ENCODE measurements at regions not wholly inside any gene's neighbourhood (a gene's known extent, or its start where the extent isn't known, plus 50 kb on each side); places are given as distances from the start of the nearest gene placed in this dataset.

- no peak overlapping the region for H3K4me2 ChIP-seq (ENCODE audit: insufficient read depth, insufficient read length, low read length)
- no peak overlapping the region for H3K27ac ChIP-seq (ENCODE audit: insufficient read length, low read depth, low read length)
- no peak overlapping the region for H4K91ac ChIP-seq (ENCODE audit: insufficient read length, low read depth, low read length)
- H3K27me3 Mint-ChIP-seq (ENCODE audit: low read depth), result peaks cover 38% of the 10 kb centered on the region
- no peak overlapping the region for H3K18ac ChIP-seq (ENCODE audit: insufficient read length, low read depth, low read length)
- no CpG with 5 or more reads among the region's 5 CpGs for WGBS (ENCODE audit: extremely low coverage, insufficient read length, low lambda C conversion rate)
- no peaks in the 10 kb centered on the region for H4K20me1 ChIP-seq (ENCODE audit: control insufficient read depth, insufficient read depth, insufficient read length)
- peak overlapping the region in 1 of 3 experiments; percentile 3; a peak in 1 of 7 replicates for H3K27ac Mint-ChIP-seq
- no peak overlapping the region for H3T11ph ChIP-seq (ENCODE audit: low read length)
- H3K9me3 ChIP-seq (ENCODE audit: control insufficient read depth, low read depth, low read length), result no peaks in the 10 kb centered on the region
- H2BK12ac ChIP-seq (ENCODE audit: insufficient read length, low read depth, low read length), result no peak overlapping the region
- no peak overlapping the region for H3K23ac ChIP-seq (ENCODE audit: insufficient read length, low read depth, low read length)
- no peak for TF ChIP-seq CTCF (conservative IDR thresholded peaks at IDR 0.05)
- H3K14ac ChIP-seq (ENCODE audit: insufficient read depth, low read length), result no peak overlapping the region
- H3K79me1 ChIP-seq (ENCODE audit: insufficient read depth, low read depth, low read length, poor library complexity, severe bottlenecking), result no peaks in the 10 kb centered on the region
- H3K4ac ChIP-seq (ENCODE audit: low read depth, low read length), result no peak overlapping the region
- peaks cover 12 to 19% of the 10 kb centered on the region in 2 experiments for H3K4me1 Mint-ChIP-seq
- H3K23me2 ChIP-seq (ENCODE audit: insufficient read length, low read depth, low read length, poor library complexity, severe bottlenecking), result no peaks in the 10 kb centered on the region
- H3K27me3 ChIP-seq (ENCODE audit: insufficient read depth, low read length), result no peaks in the 10 kb centered on the region
- peaks cover 0 to 6% (median 3%) of the 10 kb centered on the region in 3 experiments; a peak in 3 of 7 replicates for H3K36me3 Mint-ChIP-seq (ENCODE audit: insufficient read depth in 1 of 3, low read depth in 3 of 3)
- H2BK120ac ChIP-seq (ENCODE audit: low read depth, low read length, poor library complexity, severe bottlenecking), result no peak overlapping the region
- no peaks in the 10 kb centered on the region for H3K79me2 ChIP-seq (ENCODE audit: insufficient read depth, low read length)
- no peak overlapping the region for H2BK20ac ChIP-seq (ENCODE audit: low read depth, low read length, poor library complexity, severe bottlenecking)
- H2AFZ ChIP-seq (ENCODE audit: low read length), result no peak overlapping the region
- H2BK15ac ChIP-seq (ENCODE audit: low read depth, low read length), result no peak overlapping the region
- no peak overlapping the region for H4K8ac ChIP-seq (replicated peaks; ENCODE audit: insufficient read length, low read depth, low read length)
- H2BK5ac ChIP-seq (ENCODE audit: insufficient read length, low read length), result no peak overlapping the region
- H4K5ac ChIP-seq (ENCODE audit: insufficient read length, low read depth, low read length), result no peak overlapping the region
- no peak overlapping the region for H3K4me3 Mint-ChIP-seq
- H2AK5ac ChIP-seq (ENCODE audit: insufficient read length, low read length), result no peak overlapping the region
- DNase-seq, result no peak
- H3K56ac ChIP-seq (ENCODE audit: insufficient read length, low read depth, low read length), result no peak overlapping the region
- H3K9ac ChIP-seq (ENCODE audit: extremely low read depth, insufficient read length, low read length), result no peak overlapping the region
- H3K9me3 Mint-ChIP-seq, result peaks cover 1 to 7% of the 10 kb centered on the region in 2 experiments; a peak in 3 of 5 replicates
- 0 out of 2 replicates have a peak, but pooled peaks cover 2% of the 10 kb centered on the region for H3K4me1 ChIP-seq (ENCODE audit: insufficient read depth, low read length)
Measured at GRCh38 chr22:26857169-26857568, 199.8 kb downstream of the MIAT start.
